Fibroblast of villous mesenchyme (primary cell): ENCODE measurements at regions not wholly inside any gene's neighbourhood (a gene's known extent, or its start where the extent isn't known, plus 50 kb on each side); places are given as distances from the start of the nearest gene placed in this dataset.

Experiments used
- DNase-seq: peaks from one replicate; pipeline ENCODE4 v3.0.0-alpha.2; 2010; ENCODE audit warnings: low read depth
- H3K4me3 ChIP-seq: 2 replicates; pipeline ENCODE4 v1.5.1; 2011; ENCODE audit warnings: low read depth, mild to moderate bottlenecking, low read length
- TF ChIP-seq, protein P1 (sequence below): IDR thresholded peaks from 2 replicates; pipeline ENCODE4 v1.5.1; 2012; ENCODE audit warnings: low read depth, mild to moderate bottlenecking, low read length; ENCODE audit not compliant: insufficient read depth

DNA sequence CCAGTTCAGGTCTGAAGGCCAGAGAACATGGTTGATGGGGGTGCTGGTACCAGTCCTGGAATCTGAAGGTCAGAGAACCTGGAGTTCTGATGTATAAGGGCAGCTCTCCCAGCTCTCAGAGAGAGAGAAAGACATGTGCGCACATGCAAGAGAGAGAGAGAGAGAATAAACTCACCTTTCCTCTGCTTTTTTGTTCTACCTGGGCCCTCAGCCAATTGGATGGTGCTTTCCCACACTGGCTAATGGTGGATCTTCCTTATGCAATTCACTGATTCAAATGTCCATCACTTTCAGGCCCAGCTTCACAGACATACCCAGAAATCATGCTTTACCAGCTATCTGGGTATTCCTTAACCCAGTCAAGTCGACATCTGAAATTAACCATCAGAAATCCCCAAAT, 377.7 kb upstream of the MEX3C start:
- no peak overlapping the region for H3K4me3 ChIP-seq
- no peak for DNase-seq
- TF ChIP-seq, protein P1, sequence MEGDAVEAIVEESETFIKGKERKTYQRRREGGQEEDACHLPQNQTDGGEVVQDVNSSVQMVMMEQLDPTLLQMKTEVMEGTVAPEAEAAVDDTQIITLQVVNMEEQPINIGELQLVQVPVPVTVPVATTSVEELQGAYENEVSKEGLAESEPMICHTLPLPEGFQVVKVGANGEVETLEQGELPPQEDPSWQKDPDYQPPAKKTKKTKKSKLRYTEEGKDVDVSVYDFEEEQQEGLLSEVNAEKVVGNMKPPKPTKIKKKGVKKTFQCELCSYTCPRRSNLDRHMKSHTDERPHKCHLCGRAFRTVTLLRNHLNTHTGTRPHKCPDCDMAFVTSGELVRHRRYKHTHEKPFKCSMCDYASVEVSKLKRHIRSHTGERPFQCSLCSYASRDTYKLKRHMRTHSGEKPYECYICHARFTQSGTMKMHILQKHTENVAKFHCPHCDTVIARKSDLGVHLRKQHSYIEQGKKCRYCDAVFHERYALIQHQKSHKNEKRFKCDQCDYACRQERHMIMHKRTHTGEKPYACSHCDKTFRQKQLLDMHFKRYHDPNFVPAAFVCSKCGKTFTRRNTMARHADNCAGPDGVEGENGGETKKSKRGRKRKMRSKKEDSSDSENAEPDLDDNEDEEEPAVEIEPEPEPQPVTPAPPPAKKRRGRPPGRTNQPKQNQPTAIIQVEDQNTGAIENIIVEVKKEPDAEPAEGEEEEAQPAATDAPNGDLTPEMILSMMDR, result no peak

DNA sequence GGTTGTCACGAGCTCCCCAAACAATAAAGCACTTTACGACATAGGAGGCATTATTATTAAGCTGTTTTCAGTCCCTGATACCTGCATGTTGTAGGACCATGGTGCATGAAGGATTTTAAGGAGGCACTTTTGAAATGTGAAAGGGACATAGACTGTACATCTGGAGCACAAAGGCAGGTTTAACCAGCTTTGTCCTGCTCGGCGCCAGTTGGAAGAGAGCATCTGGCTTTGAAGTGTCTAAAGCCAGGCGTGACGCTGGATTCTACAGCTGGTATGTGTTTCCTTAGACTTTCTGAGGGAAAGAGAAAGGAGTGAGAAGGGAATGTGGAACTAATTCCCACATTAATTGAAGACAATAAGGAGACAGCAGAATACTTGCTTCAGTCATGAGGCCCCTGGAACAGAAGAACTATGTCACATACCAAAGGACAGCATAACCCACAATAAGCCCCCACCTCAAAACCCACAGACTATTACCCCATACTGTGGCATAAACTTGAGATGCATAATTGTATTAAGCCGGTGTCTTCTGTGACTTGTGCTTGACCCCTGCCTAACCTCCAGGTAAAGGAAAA, 381.0 kb upstream of the MEX3C start:
- TF ChIP-seq, protein P1, result no peak
- DNase-seq, result no peak
- H3K4me3 ChIP-seq, result no peak overlapping the region

DNA sequence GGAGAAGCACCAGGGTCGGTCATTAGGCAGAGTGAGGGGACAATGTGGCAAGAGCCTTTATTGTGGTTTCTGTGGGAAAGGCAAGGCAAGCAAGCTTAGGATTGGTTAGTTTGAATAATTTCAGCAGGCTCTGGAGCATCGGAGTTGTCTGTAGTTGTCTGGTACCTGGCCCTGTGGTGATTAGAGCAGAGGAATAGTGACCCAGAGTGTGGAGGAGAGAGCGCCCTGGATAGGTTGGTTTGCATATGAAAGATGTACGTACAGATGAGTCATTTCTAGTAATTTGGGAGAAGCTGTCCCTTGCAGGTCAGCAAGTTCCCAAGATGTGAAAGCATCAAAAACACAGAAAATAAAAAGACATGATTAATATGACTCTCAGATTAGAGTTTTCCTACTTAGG, 383.1 kb upstream of the MEX3C start:
- TF ChIP-seq, protein P1, result no peak
- H3K4me3 ChIP-seq, result no peak overlapping the region
- no peak for DNase-seq

DNA sequence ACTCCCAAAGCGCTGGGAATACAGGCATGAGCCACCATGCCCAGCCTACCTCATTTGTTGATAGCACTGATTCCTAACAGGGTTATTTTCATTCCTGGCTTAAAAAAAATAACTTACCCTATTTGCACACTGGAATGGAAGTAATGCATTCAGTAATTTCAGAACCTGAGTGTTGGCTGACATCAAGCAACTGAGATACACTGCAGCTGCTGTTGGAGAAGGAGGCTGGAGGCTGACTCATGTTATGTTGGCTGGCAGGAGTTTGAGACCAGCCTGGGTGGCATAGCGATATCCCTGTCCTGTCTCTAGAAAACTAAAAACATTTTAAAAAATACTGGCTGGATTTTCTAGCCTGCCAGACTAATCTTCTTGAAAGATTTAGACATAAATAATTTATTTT, 385.1 kb upstream of the MEX3C start:
- H3K4me3 ChIP-seq, result no peak overlapping the region
- no peak for DNase-seq
- TF ChIP-seq, protein P1, result no peak

DNA sequence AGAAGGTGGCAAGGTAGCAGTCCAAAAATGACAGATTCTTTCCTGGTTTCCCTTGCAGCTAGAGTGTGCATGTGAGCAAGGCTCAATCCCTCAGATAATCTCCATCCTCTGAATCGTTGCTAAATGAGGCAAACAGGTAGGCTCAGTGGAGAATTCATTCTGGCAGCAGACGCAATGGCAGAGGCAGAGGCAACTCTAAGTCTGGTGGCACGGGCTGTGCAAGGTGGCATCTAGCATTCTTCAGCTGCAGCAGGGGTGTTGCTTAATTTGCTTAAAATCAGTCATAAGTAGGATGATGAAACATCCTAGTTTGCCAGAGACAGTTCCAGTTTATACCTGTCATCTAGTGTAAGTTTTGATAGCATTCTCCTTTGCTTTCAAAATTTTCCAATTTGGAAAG, 391.1 kb upstream of the MEX3C start:
- no peak overlapping the region for H3K4me3 ChIP-seq
- TF ChIP-seq, protein P1, result no peak
- no peak for DNase-seq

DNA sequence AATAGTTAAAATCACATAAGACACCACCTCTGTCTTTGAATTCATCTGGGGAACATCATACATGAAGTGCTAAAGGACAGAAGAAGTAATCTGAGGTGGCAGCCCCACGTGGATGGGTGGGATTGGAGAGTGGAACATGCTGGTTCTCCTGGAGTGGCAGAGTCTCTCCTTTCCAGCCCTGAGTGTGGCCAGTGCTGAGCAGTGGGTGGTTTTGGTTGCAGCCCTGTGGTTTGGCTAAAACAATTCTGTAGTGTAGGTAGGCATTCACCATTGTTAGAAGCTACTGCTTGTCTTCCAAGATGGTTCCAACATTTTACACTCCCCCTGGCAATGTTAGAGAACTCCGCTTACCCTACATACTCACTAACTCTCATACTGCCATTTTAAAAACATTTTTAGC, 396.4 kb upstream of the MEX3C start:
- TF ChIP-seq, protein P1, result no peak
- no peak overlapping the region for H3K4me3 ChIP-seq
- DNase-seq, result no peak

DNA sequence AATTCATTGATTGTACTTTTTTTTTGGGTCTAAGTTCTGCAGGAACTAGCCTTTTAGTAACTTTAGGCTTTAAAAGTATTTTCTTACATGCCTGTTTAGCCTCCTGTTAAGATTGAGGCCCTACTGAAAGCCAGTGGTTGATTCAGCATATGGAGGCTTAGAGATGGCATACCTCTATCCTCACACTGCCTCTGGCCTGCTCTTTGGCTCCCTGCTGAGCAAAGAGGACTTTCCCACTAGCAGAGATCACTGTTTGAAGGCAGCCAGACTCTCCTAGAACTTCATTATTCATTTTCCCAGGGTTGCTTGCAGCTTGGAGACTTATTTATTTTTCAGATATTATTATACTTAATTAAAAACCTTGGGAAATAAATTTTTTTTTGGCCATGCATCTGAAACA, 405.6 kb upstream of the MEX3C start:
- TF ChIP-seq, protein P1, result no peak
- no peak overlapping the region for H3K4me3 ChIP-seq
- DNase-seq, result no peak
